PC-3 (cell line): ENCODE measurements at regions not wholly inside any gene's neighbourhood (a gene's known extent, or its start where the extent isn't known, plus 50 kb on each side); places are given as distances from the start of the nearest gene placed in this dataset.

Experiments
- CTCF ChIP-seq: fragments of 300-600 bp; sonication (generic); conservative IDR thresholded peaks from 2 replicates; pipeline ENCODE4 v1.5.1; 2017; ENCODE audit warnings: antibody characterized with exemption, low read depth, mild to moderate bottlenecking, low read length
- EZH2 ChIP-seq: fragments of 300-600 bp; sonication (generic); IDR thresholded peaks from one replicate; pipeline ENCODE4 v1.6.1; 2017; ENCODE audit warnings: antibody characterized with exemption, mild to moderate bottlenecking, low read length; ENCODE audit not compliant: unreplicated experiment
- EZH2phosphoT487 ChIP-seq: fragments of 300-600 bp; sonication (generic); IDR thresholded peaks from 2 replicates; pipeline ENCODE4 v1.6.1; 2018; ENCODE audit warnings: mild to moderate bottlenecking, antibody characterized with exemption, low read length, borderline replicate concordance

GRCh38 chr9:29118555-29118954 is 1545.3 kb upstream of the C9orf72 start:
- TF ChIP-seq CTCF, result no peak
- TF ChIP-seq EZH2, result no peak
- TF ChIP-seq EZH2phosphoT487, result no peak
